ACC112 (cell line): ENCODE measurements at regions not wholly inside any gene's neighbourhood (a gene's known extent, or its start where the extent isn't known, plus 50 kb on each side); places are given as distances from the start of the nearest gene placed in this dataset.
A peak's percentile ranks its signal among the peaks of the same experiment; 100 is the strongest.

Experiments
- H2AFZ ChIP-seq: fragments of 200-600 bp; sonication (generic); one replicate; pipeline ENCODE4 v1.6.0; 2017; ENCODE audit warnings: antibody characterized with exemption, low read length; ENCODE audit not compliant: unreplicated experiment
- H3K27ac ChIP-seq: fragments of 200-600 bp; sonication (generic); 2 replicates; pipeline ENCODE4 v1.5.1; 2014; ENCODE audit warnings: low read depth, mild to moderate bottlenecking, antibody characterized with exemption, low read length, moderate library complexity
- H3K27me3 ChIP-seq: fragments of 200-600 bp; sonication (generic); 2 replicates; pipeline ENCODE4 v1.6.1; 2014; ENCODE audit warnings: mild to moderate bottlenecking, antibody characterized with exemption, low read length, moderate library complexity, mixed read lengths; ENCODE audit not compliant: insufficient read depth
- H3K36me3 ChIP-seq: fragments of 200-600 bp; sonication (generic); 2 replicates; pipeline ENCODE4 v1.6.1; 2016; ENCODE audit warnings: mild to moderate bottlenecking, antibody characterized with exemption, low read length, moderate library complexity, mixed read lengths; ENCODE audit not compliant: insufficient read depth
- H3K4me1 ChIP-seq: fragments of 200-600 bp; sonication (generic); one replicate; pipeline ENCODE4 v1.6.1; 2016; ENCODE audit warnings: low read length, mixed read lengths; ENCODE audit not compliant: insufficient read depth, unreplicated experiment, control insufficient read depth
- H3K4me3 ChIP-seq: fragments of 200-600 bp; sonication (generic); 2 replicates; pipeline ENCODE4 v1.5.1; 2014; ENCODE audit warnings: mild to moderate bottlenecking, low read depth, low read length
- H3K79me2 ChIP-seq: fragments of 200-600 bp; sonication (generic); one replicate; pipeline ENCODE4 v1.6.0; 2016; ENCODE audit warnings: low read length; ENCODE audit not compliant: control insufficient read depth, unreplicated experiment, insufficient read depth

DNA sequence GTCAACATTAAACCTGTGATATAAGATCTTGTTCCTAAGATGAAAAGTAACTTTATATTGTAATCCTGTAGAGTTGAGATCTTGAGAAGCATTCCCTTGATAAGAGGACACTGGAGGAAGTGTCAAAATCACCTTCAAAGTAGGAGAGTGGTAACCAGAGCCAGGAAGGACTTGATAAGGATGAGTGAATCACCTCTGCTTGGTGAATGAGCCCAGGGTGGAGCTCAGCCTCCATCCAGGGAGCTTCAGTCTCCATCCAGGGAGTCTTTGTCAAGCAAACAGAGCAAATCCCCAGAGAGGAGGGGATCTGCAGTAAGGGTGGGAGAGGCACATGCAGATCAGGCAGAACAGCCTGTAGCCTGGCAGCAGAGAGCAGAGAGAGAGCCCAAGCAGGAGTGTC is 167.1 kb upstream of the SIX2 start:
- no peaks in the 10 kb centered on the region for H3K27me3 ChIP-seq
- H3K79me2 ChIP-seq, result peaks cover 3% of the 10 kb centered on the region
- H3K36me3 ChIP-seq, result peaks cover 3% of the 10 kb centered on the region; the same call in 1 of the 2 replicates
- peaks cover 61% of the 10 kb centered on the region for H3K4me1 ChIP-seq
- H3K27ac ChIP-seq, result peak overlapping the region; percentile 100
- no peak overlapping the region for H3K4me3 ChIP-seq
- no peak overlapping the region for H2AFZ ChIP-seq

- Histone ChIP-seq H3K27ac (peak overlapping the region; percentile 98), H3K27me3 (no peaks in the 10 kb centered on the region), H3K4me1 (peaks cover 64% of the 10 kb centered on the region), H3K4me3 (peak overlapping the region; percentile 19), H3K79me2 (peaks cover 20% of the 10 kb centered on the region), H3K36me3 (peaks cover 3% of the 10 kb centered on the region; the same call in 1 of the 2 replicates), H2AFZ (no peak overlapping the region)
Measured at GRCh38 chr2:45173513-45173912, 164.3 kb upstream of the SIX2 start.

DNA sequence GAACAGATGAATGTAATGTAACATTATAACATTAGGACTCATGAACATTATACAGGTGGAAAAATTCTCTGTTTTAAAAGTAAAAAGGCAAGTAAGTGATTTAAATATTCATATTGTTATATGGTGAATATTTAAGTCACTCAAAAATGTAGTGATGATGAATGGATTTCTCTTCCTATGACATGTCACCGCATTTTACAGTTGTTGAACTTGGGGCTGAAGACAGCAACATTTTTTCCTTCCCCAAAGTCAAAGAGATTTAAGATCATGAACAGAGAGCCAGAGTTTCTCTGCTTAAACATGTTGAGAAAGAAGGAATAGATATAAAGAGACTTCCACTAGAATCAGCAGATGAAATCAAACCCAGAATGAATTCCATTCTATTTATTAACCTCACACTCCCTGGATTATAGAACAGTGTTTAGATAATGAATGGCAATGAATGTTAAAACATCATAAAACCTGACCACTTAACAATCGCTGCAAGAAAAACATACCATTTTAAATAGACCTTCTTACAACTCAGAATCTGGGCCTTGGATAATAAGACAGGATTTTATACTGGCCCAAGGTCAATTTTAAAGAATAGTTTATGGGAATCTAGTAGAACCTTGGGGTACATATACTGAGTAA is 163.6 kb upstream of the SIX2 start:
- Histone ChIP-seq H3K27me3 (no peaks in the 10 kb centered on the region), H3K27ac (peak overlapping the region; percentile 98), H2AFZ (no peak overlapping the region), H3K4me3 (peak overlapping the region; percentile 19), H3K36me3 (peaks cover 3% of the 10 kb centered on the region; the same call in 1 of the 2 replicates), H3K79me2 (peaks cover 23% of the 10 kb centered on the region), H3K4me1 (peaks cover 64% of the 10 kb centered on the region)

DNA sequence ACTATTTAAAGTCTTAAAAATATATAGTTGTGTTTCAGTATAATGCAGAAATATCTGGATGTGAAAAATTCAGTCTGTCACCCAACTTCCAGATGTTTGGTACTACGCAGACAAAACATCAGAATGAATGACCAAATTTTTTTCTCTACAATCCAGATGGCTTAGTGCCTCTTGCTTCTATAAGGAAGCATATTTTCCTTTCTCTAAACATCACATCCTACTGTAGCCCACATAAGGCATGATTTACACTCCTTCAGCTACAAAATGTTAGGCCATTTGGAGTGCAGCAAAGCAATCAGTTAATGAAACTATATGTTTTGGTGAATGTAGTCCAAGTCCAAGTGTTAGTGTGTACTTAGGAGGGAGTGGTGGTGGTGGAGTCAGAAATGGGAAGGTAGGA is 162.9 kb upstream of the SIX2 start:
- H2AFZ ChIP-seq, result peak overlapping the region; percentile 19
- no peaks in the 10 kb centered on the region for H3K27me3 ChIP-seq
- H3K79me2 ChIP-seq, result peaks cover 25% of the 10 kb centered on the region
- peaks cover 3% of the 10 kb centered on the region; the same call in 1 of the 2 replicates for H3K36me3 ChIP-seq
- H3K27ac ChIP-seq, result peak overlapping the region; percentile 98
- H3K4me3 ChIP-seq, result no peak overlapping the region
- H3K4me1 ChIP-seq, result peaks cover 61% of the 10 kb centered on the region

- Histone ChIP-seq H3K36me3 (no peaks in the 10 kb centered on the region), H3K4me3 (no peak overlapping the region), H3K4me1 (peaks cover 51% of the 10 kb centered on the region), H3K27me3 (no peaks in the 10 kb centered on the region), H3K27ac (peak overlapping the region; percentile 98), H3K79me2 (peaks cover 25% of the 10 kb centered on the region), H2AFZ (peak overlapping the region; percentile 1)
Measured at GRCh38 chr2:45171136-45171501, 161.9 kb upstream of the SIX2 start.

DNA sequence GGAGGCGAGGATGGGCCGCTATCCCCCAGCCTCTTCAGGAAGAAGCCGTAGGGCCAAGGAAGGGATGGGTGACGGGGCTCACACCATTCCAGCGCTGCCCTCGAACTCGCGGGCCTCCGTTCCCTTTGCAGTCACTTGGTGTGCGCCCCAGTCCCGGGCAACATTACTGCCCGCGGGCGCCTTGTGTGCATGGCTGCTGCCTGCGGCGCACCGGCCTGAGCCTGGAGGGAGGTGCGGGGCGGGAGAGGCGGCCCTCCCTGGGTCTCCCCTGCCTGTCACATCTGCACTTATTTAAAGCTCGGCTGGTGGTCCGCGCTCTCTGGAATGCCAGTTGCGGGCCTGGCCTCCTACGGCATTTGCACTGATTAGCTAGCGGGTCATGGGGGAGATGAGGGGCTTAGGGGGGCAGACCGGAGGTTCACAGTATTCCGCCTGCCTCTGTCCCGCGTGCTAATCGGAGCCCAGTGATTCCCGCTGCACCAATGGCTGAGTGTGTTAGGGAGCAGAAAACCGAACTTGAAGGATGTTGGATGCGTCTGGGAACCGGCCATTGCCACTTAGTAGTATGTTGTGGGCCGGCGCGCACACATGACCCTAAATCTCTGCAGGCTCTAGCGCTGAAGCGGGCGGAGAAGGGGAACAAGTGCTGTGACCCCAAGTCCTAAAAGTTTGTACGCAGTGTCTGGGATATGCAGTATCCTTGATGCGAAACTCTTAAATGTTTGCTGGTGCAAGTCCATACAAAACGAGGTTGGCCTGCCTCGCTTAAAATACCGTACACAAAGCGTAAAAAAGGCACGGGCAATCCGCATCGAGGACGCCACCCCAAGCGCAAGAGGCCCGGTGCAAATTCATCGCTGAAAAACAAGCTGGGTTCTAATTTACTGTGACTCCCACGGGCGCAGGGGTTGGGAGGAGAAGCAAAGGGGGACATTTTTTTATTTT is 161.2 kb upstream of the SIX2 start:
- Histone ChIP-seq H3K4me3 (peak overlapping the region; percentile 83), H3K27me3 (no peaks in the 10 kb centered on the region), H2AFZ (no peak overlapping the region), H3K36me3 (no peaks in the 10 kb centered on the region), H3K4me1 (peaks cover 48% of the 10 kb centered on the region), H3K27ac (peak overlapping the region; percentile 98), H3K79me2 (peaks cover 25% of the 10 kb centered on the region)

DNA sequence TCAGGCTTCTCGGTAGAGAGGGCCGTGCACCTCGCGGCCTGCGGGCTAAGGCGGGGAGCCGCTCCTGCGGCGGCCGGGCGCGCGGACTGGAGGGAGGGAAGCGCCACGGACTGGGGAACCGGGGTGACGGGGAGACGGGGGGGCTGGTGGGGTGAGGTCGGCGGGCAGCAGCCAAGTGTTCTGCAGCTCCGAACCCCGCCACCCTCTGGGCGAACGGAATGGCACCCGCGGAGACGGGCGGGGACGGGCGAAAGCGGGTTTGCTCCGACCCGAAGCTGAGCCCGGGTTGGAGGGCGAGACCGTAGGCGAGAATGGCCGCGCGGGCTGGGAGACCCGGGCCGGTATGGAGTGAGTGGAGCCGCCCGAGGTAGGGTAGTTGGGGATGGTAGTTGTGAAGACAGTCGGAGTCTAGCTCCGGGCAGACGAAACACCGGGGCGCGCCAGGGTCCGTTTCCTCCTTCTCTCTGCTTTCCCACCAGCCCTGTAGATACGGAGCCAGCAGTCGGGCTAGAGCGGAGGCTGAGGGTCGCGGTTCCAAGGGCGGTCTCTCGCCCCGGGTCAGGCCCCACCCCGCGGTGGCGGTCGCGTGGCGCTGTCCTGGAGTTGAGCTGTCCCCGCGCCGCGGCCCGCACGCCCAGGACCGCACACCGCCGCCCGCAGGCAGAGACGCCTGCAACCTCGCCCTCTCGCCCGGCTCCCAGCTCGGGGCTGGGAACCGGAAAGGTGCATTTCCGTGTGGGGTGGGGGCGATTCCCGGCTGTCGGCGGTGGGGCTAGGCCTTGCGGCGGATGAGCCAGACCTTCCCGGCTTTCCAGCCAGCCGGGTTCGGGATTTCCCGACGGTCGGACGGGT is 160.3 kb upstream of the SIX2 start:
- H3K4me1 ChIP-seq, result peaks cover 48% of the 10 kb centered on the region
- H3K27me3 ChIP-seq, result no peaks in the 10 kb centered on the region
- H3K79me2 ChIP-seq, result peaks cover 25% of the 10 kb centered on the region
- H3K36me3 ChIP-seq, result no peaks in the 10 kb centered on the region
- H3K4me3 ChIP-seq, result peak overlapping the region; percentile 83
- peak overlapping the region; percentile 88 for H2AFZ ChIP-seq
- peak overlapping the region; percentile 98 for H3K27ac ChIP-seq

GRCh38 chr2:45168711-45169338 is 159.6 kb upstream of the SIX2 start:
- no peaks in the 10 kb centered on the region for H3K27me3 ChIP-seq
- peak overlapping the region; percentile 83 for H3K4me3 ChIP-seq
- peak overlapping the region; percentile 98 for H3K27ac ChIP-seq
- peaks cover 25% of the 10 kb centered on the region for H3K79me2 ChIP-seq
- H3K36me3 ChIP-seq, result no peaks in the 10 kb centered on the region
- H3K4me1 ChIP-seq, result peaks cover 43% of the 10 kb centered on the region
- H2AFZ ChIP-seq, result peak overlapping the region; percentile 88

DNA sequence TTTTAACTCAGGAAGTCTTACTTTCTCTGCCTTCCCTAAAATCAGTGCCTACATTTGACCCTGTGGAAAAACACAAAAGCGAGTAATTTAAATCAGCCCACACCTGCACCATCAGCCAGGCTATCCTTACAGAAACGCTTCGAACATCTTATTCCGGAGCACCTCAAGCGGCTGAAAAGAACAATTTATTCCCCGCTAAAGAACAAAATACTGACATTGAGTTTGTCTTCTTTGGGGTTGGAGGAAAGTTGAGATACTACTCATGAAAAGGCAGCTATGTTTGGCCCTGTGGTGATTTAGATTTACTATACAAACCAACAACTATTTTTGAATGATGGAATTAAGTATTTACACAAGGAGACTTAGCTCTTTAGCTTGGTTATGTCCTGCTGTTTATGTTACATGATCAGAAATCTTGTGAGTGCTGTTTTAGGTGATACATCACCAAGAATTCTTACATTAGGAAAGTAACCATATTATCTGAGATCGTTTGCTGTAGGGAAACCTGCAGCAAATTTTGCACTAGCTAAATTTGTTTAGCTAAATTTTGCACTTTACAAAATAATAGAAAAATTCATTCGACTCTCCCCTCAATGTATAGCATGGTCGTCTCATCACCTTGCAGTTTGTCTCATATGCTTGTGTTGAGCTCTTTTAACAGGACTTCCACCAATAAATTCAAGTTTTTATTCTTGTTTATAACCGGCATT is 158.8 kb upstream of the SIX2 start:
- H3K27me3 ChIP-seq, result no peaks in the 10 kb centered on the region

More for the DNA sequence above, 158.8 kb upstream of the SIX2 start:
- peak overlapping the region; percentile 98 for H3K27ac ChIP-seq
- no peaks in the 10 kb centered on the region for H3K36me3 ChIP-seq
- H2AFZ ChIP-seq, result peak overlapping the region; percentile 88
- H3K79me2 ChIP-seq, result peaks cover 25% of the 10 kb centered on the region
- H3K4me3 ChIP-seq, result peak overlapping the region; percentile 83
- peaks cover 37% of the 10 kb centered on the region for H3K4me1 ChIP-seq
